ENCODE measurements at regions not wholly inside any gene's neighbourhood (a gene's known extent, or its start where the extent isn't known, plus 50 kb on each side); places are given as distances from the start of the nearest gene placed in this dataset.

- Mint-ChIP-seq H3K36me3 (ENCODE audit: low read depth) (no peaks in the 10 kb centered on the region), H3K27ac (no peak overlapping the region), H3K4me1 (ENCODE audit: low read depth) (peaks cover 11% of the 10 kb centered on the region), H3K9me3 (peaks cover 6% of the 10 kb centered on the region), H3K4me3 (no peak overlapping the region), H3K27me3 (ENCODE audit: low read depth) (peaks cover 17% of the 10 kb centered on the region)
Observed at GRCh38 chr10:28408237-28408777, 105.4 kb upstream of the MPP7 start.

DNA sequence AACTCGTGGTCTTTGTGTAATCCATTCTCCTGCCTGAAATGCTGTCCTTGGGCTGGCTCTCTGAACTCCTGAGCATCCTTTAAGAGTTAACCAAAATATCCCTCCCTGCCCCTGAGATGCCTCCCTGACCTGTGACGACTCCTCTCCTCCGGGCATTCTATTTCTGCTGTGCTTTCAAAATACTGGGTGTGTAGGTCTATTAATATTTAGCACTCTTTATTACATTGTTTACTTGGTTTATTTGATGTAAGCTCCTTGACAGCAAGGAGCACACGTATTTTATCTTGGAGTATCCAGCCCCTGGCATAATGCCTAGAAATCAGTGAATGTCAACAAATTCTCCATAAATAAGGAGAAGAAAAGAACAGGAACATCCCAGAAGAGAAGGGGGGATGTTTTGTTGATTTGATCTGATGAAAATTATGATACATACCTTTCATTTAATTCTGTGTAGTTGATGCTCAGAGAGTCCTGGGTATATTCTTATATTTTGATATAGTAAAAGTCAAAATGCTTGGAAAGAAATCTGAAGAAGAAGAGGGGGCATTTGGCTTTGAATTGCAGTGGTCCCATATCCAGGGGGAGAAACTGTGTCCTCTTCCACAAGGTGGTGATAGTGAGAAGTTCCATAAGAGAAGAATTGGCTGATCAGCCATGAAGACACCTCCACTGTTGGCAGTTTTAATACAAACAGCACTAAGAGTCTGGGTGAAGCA, 107.7 kb upstream of the MPP7 start:
- Mint-ChIP-seq H3K4me3 (no peak overlapping the region), H3K4me1 (ENCODE audit: low read depth) (peaks cover 11% of the 10 kb centered on the region), H3K27me3 (ENCODE audit: low read depth) (peaks cover 17% of the 10 kb centered on the region), H3K9me3 (peaks cover 10% of the 10 kb centered on the region), H3K27ac (peak overlapping the region; percentile 7), H3K36me3 (ENCODE audit: low read depth) (no peaks in the 10 kb centered on the region)

DNA sequence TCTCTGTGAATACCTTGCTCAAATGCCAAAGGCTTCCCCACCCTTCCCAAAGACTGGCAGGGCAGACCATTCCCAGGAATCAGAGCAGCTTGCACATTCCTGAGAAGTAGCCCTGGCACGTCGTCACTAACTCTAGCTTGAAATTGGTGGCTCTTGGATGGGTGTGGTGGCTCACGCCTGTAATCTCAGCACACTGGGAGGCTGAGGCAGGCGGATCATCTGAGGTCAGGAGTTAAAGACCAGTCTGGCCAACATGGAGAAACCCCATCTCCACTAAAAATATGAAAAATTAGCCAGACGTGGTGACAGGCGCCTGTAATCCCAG, 108.2 kb upstream of the MPP7 start:
- H3K4me1 Mint-ChIP-seq (ENCODE audit: low read depth): peaks cover 11% of the 10 kb centered on the region

GRCh38 chr10:28411648-28412047, 108.8 kb upstream of the MPP7 start:
- Mint-ChIP-seq H3K36me3 (ENCODE audit: low read depth) (no peaks in the 10 kb centered on the region), H3K4me3 (no peak overlapping the region), H3K27ac (no peak overlapping the region), H3K27me3 (ENCODE audit: low read depth) (peaks cover 17% of the 10 kb centered on the region), H3K4me1 (ENCODE audit: low read depth) (peaks cover 11% of the 10 kb centered on the region), H3K9me3 (peaks cover 10% of the 10 kb centered on the region)

More for the DNA sequence above, 108.2 kb upstream of the MPP7 start:
- Mint-ChIP-seq H3K27ac (no peak overlapping the region), H3K4me3 (no peak overlapping the region), H3K36me3 (ENCODE audit: low read depth) (no peaks in the 10 kb centered on the region), H3K9me3 (peaks cover 10% of the 10 kb centered on the region), H3K27me3 (ENCODE audit: low read depth) (peaks cover 17% of the 10 kb centered on the region)

DNA sequence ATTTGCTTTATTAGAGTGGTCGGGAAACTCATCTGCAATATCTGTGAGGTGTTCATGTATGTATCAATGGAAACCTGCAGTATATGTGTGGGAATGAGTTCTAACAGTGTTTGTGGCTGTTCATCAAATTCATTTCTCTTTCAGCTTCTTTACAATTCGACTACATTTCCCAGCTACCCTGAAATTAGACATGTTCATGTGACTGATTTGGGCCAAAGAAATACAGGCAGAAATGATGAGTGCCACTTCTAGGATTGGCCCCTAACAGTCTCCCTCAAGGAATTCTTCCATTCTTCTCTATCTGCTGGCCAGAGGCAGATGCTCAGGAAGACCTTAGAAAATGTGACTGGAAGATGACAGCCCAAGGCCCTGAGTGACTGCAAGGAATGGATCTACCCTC, 114.8 kb upstream of the WAC start:
- no peak overlapping the region for H3K27ac Mint-ChIP-seq
- no peaks in the 10 kb centered on the region for H3K4me1 Mint-ChIP-seq (ENCODE audit: low read depth)
- no peak overlapping the region for H3K4me3 Mint-ChIP-seq
- no peaks in the 10 kb centered on the region for H3K36me3 Mint-ChIP-seq (ENCODE audit: low read depth)
- peaks cover 4% of the 10 kb centered on the region for H3K9me3 Mint-ChIP-seq
- H3K27me3 Mint-ChIP-seq (ENCODE audit: low read depth): peaks cover 21% of the 10 kb centered on the region

DNA sequence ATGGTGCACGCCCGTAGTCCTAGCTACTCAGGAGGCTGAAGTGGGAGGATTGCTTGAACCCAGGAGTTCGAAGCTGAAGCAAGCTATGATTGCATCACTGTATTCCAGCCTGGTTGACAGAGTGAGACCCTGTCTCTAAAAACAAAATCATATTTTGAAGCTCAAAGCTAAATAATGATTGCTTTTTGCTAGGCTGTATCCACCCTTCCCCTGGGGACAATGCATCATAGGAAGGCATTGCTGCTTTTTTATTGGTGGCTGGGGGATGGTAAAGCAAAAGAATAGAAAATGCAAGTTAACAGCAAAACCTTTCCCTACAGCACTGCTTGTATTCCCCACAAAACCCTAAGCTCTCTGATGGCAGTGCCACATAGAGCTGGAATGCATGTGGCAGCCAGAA, 107.5 kb upstream of the WAC start:
- Mint-ChIP-seq H3K9me3 (peaks cover 5% of the 10 kb centered on the region), H3K4me3 (no peak overlapping the region), H3K27ac (no peak overlapping the region), H3K4me1 (ENCODE audit: low read depth) (no peaks in the 10 kb centered on the region), H3K36me3 (ENCODE audit: low read depth) (no peaks in the 10 kb centered on the region), H3K27me3 (ENCODE audit: low read depth) (peaks cover 13% of the 10 kb centered on the region)

GRCh38 chr10:28426392-28427159, 106.3 kb upstream of the WAC start:
- Mint-ChIP-seq H3K27ac (no peak overlapping the region), H3K4me3 (no peak overlapping the region), H3K36me3 (ENCODE audit: low read depth) (no peaks in the 10 kb centered on the region), H3K4me1 (ENCODE audit: low read depth) (no peaks in the 10 kb centered on the region), H3K27me3 (ENCODE audit: low read depth) (peaks cover 17% of the 10 kb centered on the region), H3K9me3 (peaks cover 5% of the 10 kb centered on the region)

GRCh38 chr10:28427376-28427775, 105.5 kb upstream of the WAC start:
- H3K4me1 Mint-ChIP-seq (ENCODE audit: low read depth): peaks cover 5% of the 10 kb centered on the region
- H3K9me3 Mint-ChIP-seq: peaks cover 5% of the 10 kb centered on the region
- H3K27ac Mint-ChIP-seq: no peak overlapping the region
- no peak overlapping the region for H3K4me3 Mint-ChIP-seq
- no peaks in the 10 kb centered on the region for H3K36me3 Mint-ChIP-seq (ENCODE audit: low read depth)
- peaks cover 17% of the 10 kb centered on the region for H3K27me3 Mint-ChIP-seq (ENCODE audit: low read depth)

DNA sequence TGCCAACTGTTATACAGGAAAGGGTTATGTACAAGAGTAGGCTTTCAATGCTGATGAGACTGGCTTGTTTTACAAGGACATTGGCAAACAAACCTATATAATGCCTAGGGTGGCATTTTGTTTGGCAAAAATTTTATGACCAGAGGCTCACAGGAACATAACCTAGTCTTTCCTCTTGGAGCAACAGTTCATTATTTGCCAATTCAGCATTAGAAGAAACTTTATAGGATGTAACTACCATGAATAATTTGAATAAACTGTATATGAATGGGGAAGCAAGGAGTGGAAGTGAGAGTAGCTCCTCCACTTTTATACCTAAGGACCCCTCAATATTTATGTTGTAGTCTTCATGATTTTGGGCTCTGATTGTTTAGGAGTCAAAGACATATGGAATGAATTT, 103.9 kb upstream of the WAC start:
- peaks cover 6% of the 10 kb centered on the region for H3K4me1 Mint-ChIP-seq (ENCODE audit: low read depth)
- no peaks in the 10 kb centered on the region for H3K36me3 Mint-ChIP-seq (ENCODE audit: low read depth)
- no peak overlapping the region for H3K27ac Mint-ChIP-seq
- peaks cover 5% of the 10 kb centered on the region for H3K9me3 Mint-ChIP-seq
- H3K27me3 Mint-ChIP-seq (ENCODE audit: low read depth): peaks cover 13% of the 10 kb centered on the region
- no peak overlapping the region for H3K4me3 Mint-ChIP-seq

- H3K9me3 Mint-ChIP-seq: peaks cover 5% of the 10 kb centered on the region
- H3K4me1 Mint-ChIP-seq (ENCODE audit: low read depth): peaks cover 6% of the 10 kb centered on the region
- H3K36me3 Mint-ChIP-seq (ENCODE audit: low read depth): no peaks in the 10 kb centered on the region
- H3K27ac Mint-ChIP-seq: no peak overlapping the region
- H3K4me3 Mint-ChIP-seq: no peak overlapping the region
- peaks cover 17% of the 10 kb centered on the region for H3K27me3 Mint-ChIP-seq (ENCODE audit: low read depth)
Observed at GRCh38 chr10:28429573-28430216, 103.2 kb upstream of the WAC start.

GRCh38 chr10:28431139-28431538, 101.8 kb upstream of the WAC start:
- Mint-ChIP-seq H3K36me3 (ENCODE audit: low read depth) (no peaks in the 10 kb centered on the region), H3K27me3 (ENCODE audit: low read depth) (peaks cover 13% of the 10 kb centered on the region), H3K27ac (no peak overlapping the region)

GRCh38 chr10:28432210-28432676, 100.7 kb upstream of the WAC start:
- Mint-ChIP-seq H3K27me3 (ENCODE audit: low read depth) (peaks cover 13% of the 10 kb centered on the region), H3K9me3 (peaks cover 5% of the 10 kb centered on the region), H3K27ac (no peak overlapping the region), H3K4me3 (no peak overlapping the region), H3K36me3 (ENCODE audit: low read depth) (no peaks in the 10 kb centered on the region), H3K4me1 (ENCODE audit: low read depth) (peaks cover 6% of the 10 kb centered on the region)

More at GRCh38 chr10:28431139-28431538, 101.8 kb upstream of the WAC start:
- peaks cover 6% of the 10 kb centered on the region for H3K4me1 Mint-ChIP-seq (ENCODE audit: low read depth)
- peaks cover 5% of the 10 kb centered on the region for H3K9me3 Mint-ChIP-seq
- H3K4me3 Mint-ChIP-seq: no peak overlapping the region

DNA sequence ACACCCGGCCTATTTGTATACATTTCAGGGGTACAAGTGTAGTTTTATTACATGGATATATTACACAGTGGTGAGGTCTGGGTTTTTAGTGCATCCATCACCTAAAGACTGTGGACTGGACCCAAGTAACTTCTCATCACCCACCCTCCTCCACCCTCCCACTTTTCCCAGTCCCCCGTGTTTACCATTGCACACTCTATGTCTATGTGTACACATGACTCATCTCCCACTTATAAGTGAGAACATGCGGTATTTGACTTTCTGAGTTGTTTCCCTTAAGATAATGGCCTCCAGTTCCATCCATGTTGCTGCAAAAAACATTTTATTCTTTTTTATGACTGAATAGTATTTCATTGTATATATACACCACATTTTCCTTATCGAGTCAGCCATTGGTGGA, 98.9 kb upstream of the WAC start:
- H3K9me3 Mint-ChIP-seq: peaks cover 5% of the 10 kb centered on the region
- H3K4me1 Mint-ChIP-seq (ENCODE audit: low read depth): peaks cover 6% of the 10 kb centered on the region
- peaks cover 13% of the 10 kb centered on the region for H3K27me3 Mint-ChIP-seq (ENCODE audit: low read depth)
- H3K36me3 Mint-ChIP-seq (ENCODE audit: low read depth): no peaks in the 10 kb centered on the region
- H3K4me3 Mint-ChIP-seq: no peak overlapping the region
- H3K27ac Mint-ChIP-seq: no peak overlapping the region

- Mint-ChIP-seq H3K4me1 (ENCODE audit: low read depth) (no peaks in the 10 kb centered on the region), H3K27me3 (ENCODE audit: low read depth) (peaks cover 10% of the 10 kb centered on the region), H3K36me3 (ENCODE audit: low read depth) (no peaks in the 10 kb centered on the region), H3K27ac (no peak overlapping the region), H3K9me3 (no peaks in the 10 kb centered on the region), H3K4me3 (no peak overlapping the region)
Observed at GRCh38 chr10:28442403-28442802, 90.5 kb upstream of the WAC start.
